Ishikawa (cell line): ENCODE measurements at regions not wholly inside any gene's neighbourhood (a gene's known extent, or its start where the extent isn't known, plus 50 kb on each side); places are given as distances from the start of the nearest gene placed in this dataset.

Experiments
- CEBPB ChIP-seq: IDR thresholded peaks from 2 replicates; pipeline ENCODE4 v1.6.1; 2012
- CREB1 ChIP-seq: IDR thresholded peaks from 2 replicates; pipeline ENCODE4 v1.6.1; 2012; ENCODE audit warnings: low read depth
- EGR1 ChIP-seq: IDR thresholded peaks from 2 replicates; pipeline ENCODE4 v1.6.1; 2012
- EP300 ChIP-seq: IDR thresholded peaks from 2 replicates; pipeline ENCODE4 v1.6.1; 2012; ENCODE audit warnings: borderline replicate concordance
- FOXM1 ChIP-seq: IDR thresholded peaks from 2 replicates; pipeline ENCODE4 v1.6.1; 2012; ENCODE audit warnings: low read depth, borderline replicate concordance
- MAX ChIP-seq: IDR thresholded peaks from 2 replicates; pipeline ENCODE4 v1.6.1; 2012
- NFIC ChIP-seq: IDR thresholded peaks from 2 replicates; pipeline ENCODE4 v1.6.1; 2012
- RAD21 ChIP-seq: IDR thresholded peaks from 2 replicates; pipeline ENCODE4 v1.6.1; 2012; ENCODE audit warnings: low read depth
- REST ChIP-seq: IDR thresholded peaks from 2 replicates; pipeline ENCODE4 v1.6.1; 2012; ENCODE audit warnings: low read depth, mild to moderate bottlenecking
- TAF1 ChIP-seq: IDR thresholded peaks from 2 replicates; pipeline ENCODE4 v1.6.1; 2012; ENCODE audit warnings: low read depth, mild to moderate bottlenecking
- TCF12 ChIP-seq: IDR thresholded peaks from 2 replicates; pipeline ENCODE4 v1.6.1; 2012; ENCODE audit warnings: low read depth
- TEAD4 ChIP-seq: IDR thresholded peaks from 2 replicates; pipeline ENCODE4 v1.6.1; 2012
- YY1 ChIP-seq: IDR thresholded peaks from 2 replicates; pipeline ENCODE4 v1.6.1; 2012; ENCODE audit warnings: low read depth
- ZBTB7A ChIP-seq: IDR thresholded peaks from 2 replicates; pipeline ENCODE4 v1.6.1; 2012; ENCODE audit warnings: low read depth
- TF ChIP-seq, protein P1 (sequence below): IDR thresholded peaks from 2 replicates; pipeline ENCODE4 v1.6.1; 2012

DNA sequence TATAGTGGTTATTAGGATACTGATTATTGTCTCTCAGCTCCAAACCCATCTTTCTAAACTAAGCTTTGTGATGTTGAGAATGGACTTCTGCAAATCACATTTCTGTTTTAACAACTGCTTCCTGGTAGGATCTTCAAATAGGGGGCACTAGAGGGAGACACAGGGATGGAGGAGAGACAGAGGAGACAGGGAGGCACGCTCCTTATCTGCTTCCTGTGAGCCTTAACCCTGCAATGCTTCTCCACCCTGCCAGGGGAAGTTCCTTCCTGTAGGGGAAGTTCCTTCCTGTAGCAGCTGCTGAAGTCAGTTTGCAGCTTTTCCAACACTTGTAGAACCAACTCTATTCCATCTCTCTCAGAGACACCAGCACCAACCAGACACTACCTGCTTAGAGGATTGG is 847.2 kb downstream of the CCSER2 start:
- TF ChIP-seq YY1 (no peak), ZBTB7A (no peak), EP300 (no peak), CEBPB (no peak), NFIC (no peak), MAX (no peak), RAD21 (no peak), EGR1 (no peak), CREB1 (no peak)
- TF ChIP-seq, protein P1, sequence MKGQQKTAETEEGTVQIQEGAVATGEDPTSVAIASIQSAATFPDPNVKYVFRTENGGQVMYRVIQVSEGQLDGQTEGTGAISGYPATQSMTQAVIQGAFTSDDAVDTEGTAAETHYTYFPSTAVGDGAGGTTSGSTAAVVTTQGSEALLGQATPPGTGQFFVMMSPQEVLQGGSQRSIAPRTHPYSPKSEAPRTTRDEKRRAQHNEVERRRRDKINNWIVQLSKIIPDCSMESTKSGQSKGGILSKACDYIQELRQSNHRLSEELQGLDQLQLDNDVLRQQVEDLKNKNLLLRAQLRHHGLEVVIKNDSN = no peak

DNA sequence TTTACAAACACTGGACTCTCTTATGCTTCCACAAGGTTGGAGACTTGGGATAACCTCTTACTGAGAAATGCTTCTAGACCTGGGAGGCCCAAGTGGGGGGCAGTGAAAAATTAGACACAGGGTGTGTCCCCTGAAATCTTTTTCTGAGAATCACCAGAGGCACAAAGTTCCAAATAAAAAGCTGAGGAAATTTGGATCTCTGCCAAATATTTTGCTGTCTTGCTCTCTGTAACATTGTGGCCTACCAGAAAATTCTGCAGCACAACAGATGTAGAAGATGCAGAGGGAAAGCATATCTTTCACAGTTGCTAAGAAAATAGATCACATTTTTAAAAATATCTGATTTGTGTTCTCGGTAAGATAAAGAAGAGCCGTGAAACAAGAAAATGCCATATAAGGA is 849.4 kb downstream of the CCSER2 start:
- TF ChIP-seq MAX = no peak
- no peak for TF ChIP-seq REST
- TF ChIP-seq TCF12 = no peak
- no peak for TF ChIP-seq TAF1
- TF ChIP-seq EP300 = no peak
- no peak for TF ChIP-seq FOXM1

GRCh38 chr10:85187047-85187446 is 858.7 kb downstream of the CCSER2 start:
- no peak for TF ChIP-seq MAX
- TF ChIP-seq CREB1 = no peak
- TF ChIP-seq EP300 = no peak
- TF ChIP-seq TAF1 = no peak
- TF ChIP-seq TEAD4 = no peak
- TF ChIP-seq RAD21 = no peak
- no peak for TF ChIP-seq REST
- no peak for TF ChIP-seq ZBTB7A
- TF ChIP-seq YY1 = no peak
- no peak for TF ChIP-seq FOXM1
- TF ChIP-seq NFIC = no peak
- TF ChIP-seq CEBPB = no peak
- no peak for TF ChIP-seq TCF12
- TF ChIP-seq EGR1 = no peak
- TF ChIP-seq, protein P1 = no peak

DNA sequence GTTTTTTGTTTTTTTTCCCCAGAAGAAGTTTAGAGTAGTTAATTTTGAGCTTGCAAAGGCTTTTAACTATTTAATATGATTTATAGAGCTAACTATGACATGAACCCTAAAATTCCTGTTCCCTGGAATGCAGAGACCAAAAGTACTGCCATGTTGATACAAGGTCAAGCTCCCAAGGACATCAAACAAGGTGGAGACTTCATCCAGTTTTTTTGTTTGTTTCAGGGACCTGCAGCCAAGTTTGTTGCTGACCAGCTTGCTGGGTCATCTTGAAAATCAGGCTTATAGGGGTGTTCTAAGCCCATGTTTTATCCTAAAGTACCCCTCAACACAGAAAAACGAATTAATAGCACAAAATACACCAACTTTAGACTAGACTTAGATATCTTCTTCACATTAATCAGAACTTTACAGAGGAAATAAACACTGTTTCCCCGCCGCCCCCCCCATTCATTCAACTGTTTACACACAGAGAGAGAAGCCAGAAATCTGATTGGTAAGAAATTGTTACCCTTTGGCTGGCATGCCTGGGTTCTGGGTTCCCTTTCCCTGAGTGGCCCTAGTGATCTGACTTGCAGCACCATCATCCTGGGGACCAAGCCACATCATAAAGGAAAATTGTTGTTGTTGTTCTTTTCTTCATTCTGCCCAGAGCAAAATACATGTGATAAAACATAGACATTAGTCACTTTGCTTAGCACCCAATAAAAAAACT is 860.5 kb downstream of the CCSER2 start:
- TF ChIP-seq CEBPB (no peak), REST (no peak), TAF1 (no peak), FOXM1 (no peak), RAD21 (no peak), YY1 (no peak), MAX (no peak), TEAD4 (no peak), CREB1 (no peak), EP300 (no peak), NFIC (no peak), ZBTB7A (no peak)
- TF ChIP-seq, protein P1 = no peak
